GM12874 (cell line): ENCODE measurements at regions not wholly inside any gene's neighbourhood (a gene's known extent, or its start where the extent isn't known, plus 50 kb on each side); places are given as distances from the start of the nearest gene placed in this dataset.

Experiments
- TF ChIP-seq, protein P1 (sequence below): IDR thresholded peaks from 2 replicates; pipeline ENCODE4 v1.5.1; 2011; ENCODE audit warnings: low read depth, mild to moderate bottlenecking, control low read depth, low read length, moderate library complexity; ENCODE audit not compliant: insufficient read depth

DNA sequence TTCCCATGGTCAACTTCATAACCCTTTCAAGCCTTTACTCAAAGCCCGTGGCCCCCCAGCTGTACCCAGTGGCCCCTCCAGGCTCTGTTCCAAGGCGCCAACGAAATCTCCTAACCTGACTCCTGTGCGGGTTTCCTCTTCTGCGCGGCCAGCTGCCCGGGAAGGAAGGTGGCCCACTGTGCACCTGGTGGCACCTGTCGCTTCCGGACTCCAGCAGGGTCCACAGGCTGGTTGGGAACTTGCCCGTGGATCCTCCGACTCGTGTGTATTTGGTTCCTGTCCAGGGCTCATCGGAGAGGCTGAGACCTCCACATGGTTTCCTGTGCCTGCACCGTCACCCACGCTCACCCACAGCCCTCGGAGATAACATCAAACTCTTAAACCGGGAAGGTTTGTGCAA lies 335.4 kb downstream of the BRD1 start:
- TF ChIP-seq, protein P1, sequence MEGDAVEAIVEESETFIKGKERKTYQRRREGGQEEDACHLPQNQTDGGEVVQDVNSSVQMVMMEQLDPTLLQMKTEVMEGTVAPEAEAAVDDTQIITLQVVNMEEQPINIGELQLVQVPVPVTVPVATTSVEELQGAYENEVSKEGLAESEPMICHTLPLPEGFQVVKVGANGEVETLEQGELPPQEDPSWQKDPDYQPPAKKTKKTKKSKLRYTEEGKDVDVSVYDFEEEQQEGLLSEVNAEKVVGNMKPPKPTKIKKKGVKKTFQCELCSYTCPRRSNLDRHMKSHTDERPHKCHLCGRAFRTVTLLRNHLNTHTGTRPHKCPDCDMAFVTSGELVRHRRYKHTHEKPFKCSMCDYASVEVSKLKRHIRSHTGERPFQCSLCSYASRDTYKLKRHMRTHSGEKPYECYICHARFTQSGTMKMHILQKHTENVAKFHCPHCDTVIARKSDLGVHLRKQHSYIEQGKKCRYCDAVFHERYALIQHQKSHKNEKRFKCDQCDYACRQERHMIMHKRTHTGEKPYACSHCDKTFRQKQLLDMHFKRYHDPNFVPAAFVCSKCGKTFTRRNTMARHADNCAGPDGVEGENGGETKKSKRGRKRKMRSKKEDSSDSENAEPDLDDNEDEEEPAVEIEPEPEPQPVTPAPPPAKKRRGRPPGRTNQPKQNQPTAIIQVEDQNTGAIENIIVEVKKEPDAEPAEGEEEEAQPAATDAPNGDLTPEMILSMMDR = no peak

DNA sequence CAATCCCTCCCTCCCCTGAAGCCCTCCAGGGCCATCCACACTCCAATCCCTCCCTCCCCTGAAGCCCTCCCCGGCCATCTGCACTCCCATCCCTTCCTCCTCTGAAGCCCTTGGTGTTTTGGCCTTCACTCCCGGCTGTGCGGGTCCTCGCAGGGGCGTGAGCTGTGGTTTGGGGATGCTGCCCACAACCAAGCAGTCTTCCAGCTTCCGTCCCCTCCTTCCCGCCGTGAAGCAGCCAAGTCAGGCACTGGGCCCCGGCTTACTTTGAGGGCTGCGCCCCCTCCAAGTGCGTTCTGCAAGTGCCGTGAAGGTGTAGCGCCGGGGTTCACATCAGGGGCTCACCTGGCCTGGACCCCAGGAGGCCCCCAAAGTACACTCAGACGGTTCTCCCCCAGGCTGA lies 335.9 kb downstream of the BRD1 start:
- TF ChIP-seq, protein P1 = no peak

DNA sequence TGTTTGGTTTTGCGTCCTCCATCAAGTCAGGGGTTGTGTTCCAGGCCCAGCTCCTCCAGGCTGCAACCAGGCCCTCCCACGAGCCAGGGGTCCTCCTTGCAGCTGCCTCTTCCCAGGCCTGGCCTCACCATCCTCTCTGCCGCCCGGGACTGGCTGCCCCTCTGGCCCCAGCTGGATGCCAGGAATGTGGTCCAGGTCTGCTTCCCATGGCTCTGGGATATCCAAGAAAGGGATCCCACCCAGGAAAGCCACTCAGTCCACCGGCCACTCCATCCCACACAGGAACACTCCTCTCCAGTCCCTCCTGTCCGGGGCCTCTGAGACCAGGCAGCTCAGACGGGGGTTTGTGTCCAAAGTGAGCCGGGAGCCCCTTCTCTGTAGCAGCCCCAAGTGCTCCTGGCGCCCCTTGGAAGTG lies 336.4 kb downstream of the BRD1 start:
- TF ChIP-seq, protein P1 = no peak

DNA sequence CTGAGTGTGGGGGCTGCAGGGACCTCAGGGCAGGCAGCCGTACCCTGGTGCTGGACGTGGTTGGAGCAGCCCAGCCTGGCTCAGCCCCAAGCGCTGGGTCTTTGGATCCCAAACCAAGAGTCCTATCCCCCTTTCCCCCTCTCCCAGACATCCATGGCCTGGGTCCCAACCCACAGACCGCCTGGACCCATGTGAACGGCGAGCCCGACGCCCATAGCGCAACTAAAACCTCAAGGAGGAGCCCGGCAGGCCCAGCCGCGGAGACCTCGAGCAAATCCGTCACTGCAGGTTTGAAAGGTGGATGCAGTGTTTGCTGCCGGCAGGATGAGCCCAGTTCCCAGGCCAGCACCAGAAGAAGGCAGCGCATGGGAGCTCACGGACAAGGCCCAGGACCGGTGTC lies 337.0 kb downstream of the BRD1 start:
- TF ChIP-seq, protein P1 = no peak

- TF ChIP-seq, protein P1 = no peak
Measured at GRCh38 chr22:49489821-49490220, 337.9 kb downstream of the BRD1 start.

DNA sequence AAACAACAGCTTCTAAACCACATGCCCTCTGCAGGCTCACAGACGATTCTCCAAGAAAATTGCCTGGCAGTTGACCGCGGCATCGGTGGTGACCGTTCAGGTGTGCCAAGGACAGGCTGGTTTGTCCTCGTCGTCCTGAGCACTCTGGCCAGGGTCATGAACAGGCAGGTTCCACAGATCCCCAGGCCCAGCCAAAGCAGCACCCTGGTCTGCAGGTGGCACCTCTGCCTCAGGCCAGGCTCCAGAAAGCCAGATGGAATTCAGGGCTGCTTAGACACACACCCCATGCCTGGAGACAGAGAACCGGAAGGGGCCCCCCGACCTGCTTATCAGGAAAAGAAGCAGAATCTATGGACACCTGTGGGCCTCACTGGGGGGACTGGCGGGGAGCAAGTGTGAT lies 338.7 kb downstream of the BRD1 start:
- TF ChIP-seq, protein P1 = no peak

DNA sequence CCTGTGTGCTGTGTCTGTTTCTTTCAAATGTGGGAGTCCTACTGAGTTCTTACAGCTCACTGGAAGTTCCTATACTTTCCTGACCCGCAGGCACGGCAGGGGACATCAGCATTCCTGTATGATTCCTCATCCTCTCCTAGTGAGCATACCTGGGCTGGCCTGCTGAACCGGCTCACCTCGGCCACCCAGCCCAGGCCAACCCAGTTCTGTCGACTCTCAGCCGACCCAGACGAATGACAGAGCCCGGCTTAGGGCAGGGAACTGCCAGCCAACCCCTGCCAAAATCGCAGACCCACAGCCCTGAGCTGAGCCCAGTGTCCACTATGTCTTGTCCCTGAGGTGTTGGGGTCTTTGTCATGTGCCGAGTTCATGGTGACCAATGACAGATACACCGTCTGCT lies 339.7 kb downstream of the BRD1 start:
- TF ChIP-seq, protein P1 = no peak

DNA sequence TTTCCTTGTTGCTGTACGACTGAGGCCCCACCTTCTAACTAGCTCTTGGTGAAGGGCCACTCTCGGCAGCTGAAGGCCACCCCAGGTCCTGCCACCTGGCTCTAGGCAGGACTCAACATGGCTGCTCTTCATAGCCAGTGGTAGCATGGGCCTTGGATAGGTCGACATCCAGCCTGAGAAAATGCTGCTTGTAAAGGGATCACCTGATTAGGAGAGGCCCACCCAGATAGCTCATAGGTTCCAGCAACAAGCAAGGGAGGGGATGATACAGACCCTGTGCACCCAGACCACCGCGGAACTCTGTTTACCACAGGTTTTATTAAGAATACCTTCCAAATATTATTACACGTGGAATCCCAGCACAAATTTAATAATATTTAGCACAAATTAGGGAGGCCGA lies 341.4 kb downstream of the BRD1 start:
- TF ChIP-seq, protein P1 = no peak
